ENCODE measurements at regions not wholly inside any gene's neighbourhood (a gene's known extent, or its start where the extent isn't known, plus 50 kb on each side); places are given as distances from the start of the nearest gene placed in this dataset.
A peak's percentile ranks its signal among the peaks of the same experiment; 100 is the strongest.

DNA sequence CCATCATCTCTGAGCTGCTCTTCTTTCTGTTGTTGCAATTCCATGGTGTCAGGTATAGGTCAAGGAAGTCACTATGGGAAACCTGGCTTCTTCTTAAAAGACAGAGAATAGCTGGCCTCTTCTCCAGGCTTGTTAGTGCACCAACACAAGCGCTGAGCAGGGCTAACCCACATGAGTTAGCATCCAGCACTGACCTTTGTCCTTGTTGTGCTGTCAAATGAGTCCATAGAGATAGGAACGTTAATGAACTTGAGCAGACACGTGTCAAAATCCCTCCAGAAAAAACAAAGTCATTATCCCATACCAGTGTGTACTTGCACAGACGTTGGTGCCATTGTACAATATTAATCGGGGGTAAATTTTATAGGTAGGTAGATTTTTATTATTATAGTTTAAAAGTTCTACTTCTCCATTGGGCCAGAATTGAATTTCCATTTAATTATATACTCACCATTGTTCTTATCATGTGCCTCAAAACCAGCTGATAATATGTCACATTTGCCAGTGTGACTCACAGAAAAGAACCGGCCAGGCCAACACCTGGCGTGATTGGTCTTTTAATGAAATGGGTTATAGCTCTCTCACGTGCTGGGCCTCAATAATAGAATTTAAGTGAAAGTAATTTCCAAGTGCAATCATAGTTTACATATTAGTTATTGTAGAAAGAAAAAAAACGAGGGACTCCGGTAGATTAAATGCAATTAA is 468.8 kb upstream of the MGMT start:
- no peak for DNase-seq

GRCh38 chr10:129004398-129004797 is 462.6 kb upstream of the MGMT start:
- DNase-seq: no peak

GRCh38 chr10:129005080-129005479 is 462.0 kb upstream of the MGMT start:
- no peak for DNase-seq

GRCh38 chr10:129005804-129006203 is 461.2 kb upstream of the MGMT start:
- DNase-seq: no peak

GRCh38 chr10:129018511-129018910 is 448.5 kb upstream of the MGMT start:
- DNase-seq: no peak

- DNase-seq: no peak
These were observed 446.2 kb upstream of the MGMT start for GRCh38 chr10:129020651-129021330.

DNA sequence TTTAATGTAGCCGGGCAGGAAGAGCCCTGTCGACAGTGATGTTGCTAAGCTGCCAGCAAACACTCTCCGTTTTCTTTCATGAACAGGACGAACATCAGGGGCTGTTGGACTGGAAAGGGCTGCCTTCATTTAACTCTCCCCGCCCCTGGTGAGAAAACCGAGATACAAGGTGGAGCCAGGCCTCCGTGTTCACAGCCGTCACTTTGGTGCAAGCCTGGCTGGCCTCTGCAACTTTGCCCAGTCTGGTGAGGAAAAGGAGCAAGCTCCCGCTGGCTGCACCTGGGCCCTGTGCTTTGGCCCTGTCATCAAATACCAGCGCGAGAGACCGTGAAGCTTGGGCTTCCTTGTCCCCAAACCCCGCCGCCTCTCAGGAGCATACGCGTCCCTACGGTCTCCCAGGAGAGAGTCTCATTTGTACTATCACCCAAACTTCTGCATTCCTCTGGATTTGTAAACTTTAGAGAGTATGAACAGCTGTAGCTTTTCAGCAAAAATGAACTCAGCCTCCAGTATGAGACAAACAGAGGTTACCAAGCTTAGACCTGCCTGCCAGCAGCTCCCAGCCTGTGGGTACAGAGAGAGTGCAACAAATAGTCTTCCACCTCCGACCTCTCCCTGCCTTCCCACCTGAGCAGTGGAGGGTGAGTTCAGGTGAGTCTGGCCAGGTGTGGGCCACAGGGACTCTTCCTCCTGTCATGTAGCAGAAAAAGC is 445.3 kb upstream of the MGMT start:
- no peak for DNase-seq

DNA sequence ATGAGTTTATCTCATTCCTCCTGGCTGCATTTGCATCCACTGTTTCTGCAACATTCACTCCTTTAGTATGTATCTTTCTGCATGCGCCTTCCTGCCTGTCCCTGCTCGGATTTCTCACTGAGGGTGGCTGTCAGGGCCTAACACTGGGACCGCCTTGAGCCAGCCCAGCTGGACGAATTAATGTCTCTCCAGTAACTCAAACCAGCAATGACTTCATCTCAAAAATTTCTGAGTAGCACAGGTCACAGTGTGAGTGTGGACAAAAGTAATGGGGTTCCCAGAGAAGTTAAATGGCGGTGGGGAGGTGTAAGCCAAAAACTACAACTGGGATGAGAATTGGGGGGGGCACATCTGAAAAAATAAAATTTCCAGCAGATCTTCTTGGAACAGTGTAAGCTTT is 444.0 kb upstream of the MGMT start:
- no peak for DNase-seq

GRCh38 chr10:129024046-129024445 is 443.0 kb upstream of the MGMT start:
- no peak for DNase-seq

DNA sequence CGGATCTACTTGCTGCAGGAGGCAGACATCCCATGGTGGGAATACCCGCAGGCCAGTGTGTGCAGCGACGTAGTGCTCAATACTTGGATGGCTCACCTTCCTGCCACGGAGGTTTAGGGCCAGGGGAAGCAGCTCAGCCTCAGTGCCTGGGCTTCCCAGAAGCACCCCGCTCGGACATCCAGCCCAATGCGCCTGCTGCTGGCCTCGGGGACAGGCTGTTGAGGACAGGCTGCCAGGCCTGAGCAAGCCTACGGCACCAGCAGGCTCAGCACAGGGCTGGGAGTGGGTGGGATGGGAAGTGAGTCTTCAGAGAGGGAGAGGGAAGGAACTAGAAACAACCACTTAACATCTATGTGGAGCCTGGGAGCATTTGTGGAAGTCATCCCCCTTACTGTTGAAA is 441.3 kb upstream of the MGMT start:
- DNase-seq: no peak

DNA sequence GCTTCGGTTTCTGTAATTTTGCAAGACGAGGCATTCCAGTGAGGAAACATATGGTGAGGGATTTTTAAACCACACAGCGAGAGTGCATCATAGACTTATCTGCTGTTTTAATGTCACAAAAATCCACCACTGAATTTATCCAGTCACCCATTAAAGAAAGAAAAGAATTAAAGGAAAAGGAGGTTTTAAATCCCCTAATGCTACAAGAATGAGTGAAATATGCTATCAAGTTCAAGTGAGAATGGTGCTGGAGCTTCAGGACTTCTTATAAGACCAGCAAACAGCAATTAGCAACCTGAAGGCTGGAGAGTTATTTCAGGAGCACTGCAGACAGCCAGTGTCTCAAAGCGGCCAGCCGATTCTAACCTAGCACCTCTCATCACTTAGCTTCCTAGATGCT is 439.1 kb upstream of the MGMT start:
- no peak for DNase-seq

- no peak for DNase-seq
These were observed 438.6 kb upstream of the MGMT start for GRCh38 chr10:129028451-129028850.

DNA sequence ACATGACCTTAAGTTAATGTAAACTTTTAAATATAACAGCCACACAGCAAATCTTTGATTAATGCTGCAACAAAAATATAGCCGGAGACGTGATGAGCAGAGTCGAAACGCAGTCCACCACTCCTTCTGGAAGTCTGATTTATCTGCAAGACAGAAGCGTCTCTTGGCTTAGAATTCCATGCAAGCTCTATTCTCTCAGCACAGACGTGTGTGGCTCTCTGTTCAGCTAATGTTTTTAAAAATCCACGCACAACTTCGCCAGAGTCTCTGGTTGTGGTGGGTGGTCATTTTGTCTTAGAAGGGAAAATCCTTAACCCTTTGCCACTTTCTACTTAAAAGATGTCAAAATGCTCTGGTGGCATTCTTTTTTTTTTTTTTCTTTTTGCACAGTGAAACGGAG is 438.0 kb upstream of the MGMT start:
- no peak for DNase-seq

- no peak for DNase-seq
These were observed 437.0 kb upstream of the MGMT start for GRCh38 chr10:129029851-129030602.

DNA sequence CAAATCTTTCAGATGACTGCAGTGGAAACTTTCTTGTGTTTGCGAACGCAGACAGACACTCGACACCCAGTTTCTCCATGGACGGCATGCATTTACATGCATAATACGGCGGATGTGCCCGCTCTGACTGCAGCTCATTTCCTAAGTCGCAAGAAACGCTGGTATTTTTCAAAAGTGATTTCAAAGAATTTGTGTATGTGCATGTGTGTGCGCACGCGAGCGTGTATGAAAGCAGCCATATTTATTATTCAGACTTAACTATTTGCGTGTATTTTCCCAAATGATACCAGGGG is 436.5 kb upstream of the MGMT start:
- DNase-seq: no peak

DNA sequence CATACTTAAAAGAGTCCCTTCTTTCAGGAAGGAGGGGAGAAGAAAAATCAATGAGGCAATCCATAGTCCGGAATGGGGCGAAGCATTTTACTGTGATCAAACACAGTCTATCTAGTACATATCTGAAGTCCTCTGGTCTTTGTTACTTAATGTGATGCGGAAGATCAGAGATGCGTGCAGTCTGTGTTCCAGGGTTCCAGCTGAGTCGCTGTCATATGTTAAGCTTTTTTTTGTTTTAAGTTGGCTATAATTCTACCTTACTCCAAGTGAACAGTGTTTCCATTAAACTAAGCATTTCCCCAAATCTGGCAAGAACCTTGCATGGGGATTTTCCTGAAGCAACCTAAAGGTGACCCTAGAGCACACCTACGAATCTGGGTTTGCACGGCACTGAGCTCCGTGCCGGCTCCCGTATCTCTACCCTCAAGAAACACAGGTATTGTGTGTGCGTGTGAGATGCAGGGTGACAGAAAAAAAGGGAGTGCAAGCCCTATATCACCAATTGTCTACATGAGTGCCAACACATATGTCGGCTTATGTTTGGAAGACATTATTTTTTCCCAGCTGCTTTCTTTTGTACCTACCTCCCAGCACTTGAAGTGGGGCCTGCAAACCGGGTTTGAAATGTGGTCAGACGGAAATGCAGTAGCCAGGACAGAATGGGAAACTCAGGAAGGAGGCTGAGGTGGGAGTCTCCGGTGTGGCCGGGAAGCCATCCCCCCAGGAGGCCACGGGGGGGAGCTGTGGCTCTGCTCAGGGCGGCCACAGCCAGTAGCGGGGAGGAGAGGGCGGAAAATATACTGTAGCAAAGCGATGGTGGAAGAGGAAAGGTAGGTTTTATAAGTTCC is 435.8 kb upstream of the MGMT start:
- DNase-seq: peak; percentile 9

- DNase-seq: no peak
These were observed 435.2 kb upstream of the MGMT start for GRCh38 chr10:129031844-129032150.

DNA sequence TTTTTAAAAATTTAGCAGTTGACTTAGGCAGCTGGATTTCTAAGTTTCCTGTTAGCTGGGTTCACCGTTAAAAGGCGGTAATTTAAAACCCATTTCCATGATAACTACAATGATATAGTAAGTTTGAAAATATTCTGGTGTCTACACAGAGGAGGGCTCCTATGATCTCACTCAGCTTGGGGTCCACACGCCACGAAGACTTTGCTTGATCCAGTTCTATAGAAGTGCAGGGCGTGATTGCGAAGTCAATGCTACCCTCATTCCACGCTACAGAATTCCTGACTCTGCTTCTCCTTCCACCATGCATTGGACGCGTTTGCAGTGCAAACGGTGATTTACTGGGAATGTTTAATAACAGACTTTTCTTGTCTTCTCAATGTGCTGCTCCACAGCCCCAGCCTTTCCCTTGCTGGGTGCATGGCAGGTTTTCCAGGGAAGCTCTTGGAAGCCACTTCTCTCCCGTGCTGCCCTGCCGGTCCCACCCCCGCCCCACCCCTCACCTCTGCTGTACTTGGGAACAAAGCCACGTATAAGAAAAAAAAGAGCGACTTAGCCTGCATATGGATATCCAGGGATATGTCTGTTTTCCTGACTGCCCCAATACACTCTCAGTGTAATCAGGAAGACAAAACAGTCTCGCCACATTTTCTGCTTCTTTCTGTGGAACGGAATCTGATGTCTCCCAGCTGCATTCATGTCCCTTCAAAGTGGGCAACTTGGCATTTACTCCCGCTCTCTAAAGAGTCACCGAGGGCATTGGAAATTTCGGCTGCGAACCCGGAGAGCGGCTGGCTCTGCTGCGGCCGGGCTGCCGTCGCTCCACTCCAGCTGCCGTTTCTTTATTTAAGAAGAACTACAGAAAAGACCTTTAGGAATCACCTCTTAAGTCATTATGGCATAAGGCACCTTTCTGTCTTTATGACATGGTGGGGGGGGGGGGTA is 434.4 kb upstream of the MGMT start:
- no peak for DNase-seq

- DNase-seq: no peak
These were observed 433.7 kb upstream of the MGMT start for GRCh38 chr10:129033340-129033739.

DNA sequence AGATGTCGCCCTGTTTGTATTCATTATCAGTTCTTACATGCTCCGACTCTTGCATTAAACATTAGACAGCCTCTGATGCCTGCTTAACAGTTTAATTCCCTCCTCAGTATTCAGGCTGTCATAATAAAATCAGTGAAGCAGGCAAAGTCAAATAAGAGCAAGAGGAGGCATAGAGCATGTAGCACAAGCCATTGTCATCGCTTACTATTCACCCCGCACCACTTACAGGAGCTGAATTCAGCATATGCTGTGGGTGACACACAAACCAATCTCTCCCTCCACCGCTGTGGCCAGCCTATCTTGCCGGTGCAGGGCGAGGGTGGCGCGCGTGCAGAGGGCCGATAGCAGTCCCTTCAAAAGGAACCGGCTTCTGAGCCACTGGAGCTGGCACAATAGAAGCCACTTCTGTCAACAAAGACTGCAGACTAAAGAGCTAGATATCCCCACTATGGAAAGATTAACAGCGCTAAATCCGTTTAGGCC is 433.2 kb upstream of the MGMT start:
- DNase-seq: peak; percentile 4

DNA sequence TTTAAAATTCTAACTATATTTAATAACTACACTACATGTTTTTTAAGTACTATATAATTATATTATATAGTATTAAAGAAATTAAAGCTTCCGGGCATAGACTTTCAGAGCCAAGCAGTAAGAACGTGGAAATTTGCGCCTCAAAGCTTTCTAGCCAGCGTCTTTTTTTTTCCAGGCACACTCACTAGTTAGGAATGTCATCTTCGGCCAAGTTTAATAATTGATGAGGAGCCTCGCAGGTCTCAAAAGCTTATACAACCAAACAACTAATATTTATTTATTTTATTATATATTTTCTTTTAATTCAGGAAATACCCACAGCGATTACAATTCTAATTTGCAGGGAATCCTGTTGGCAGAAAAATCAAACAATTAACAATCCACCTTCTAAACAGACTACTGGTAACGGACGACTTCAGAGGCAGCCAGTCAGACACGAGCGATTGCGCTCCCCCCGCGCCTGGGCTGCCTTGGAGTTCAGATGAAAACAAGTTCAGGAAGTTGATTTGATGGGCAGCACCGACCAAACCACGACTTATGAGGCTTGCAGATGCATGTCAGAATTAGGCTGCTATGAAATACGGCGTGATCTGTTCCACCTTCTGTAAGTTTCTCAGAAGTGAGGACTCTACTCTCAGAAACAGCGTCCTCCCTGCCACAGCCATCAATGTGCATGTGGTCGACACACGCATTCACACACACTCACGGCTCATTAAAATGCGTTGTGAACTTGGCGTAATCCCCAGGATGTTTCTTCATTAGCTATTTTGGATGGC is 431.8 kb upstream of the MGMT start:
- DNase-seq: no peak

All from NCI-H2029 treated with DMSO at 0.1 percent for 48 hours (cell line).